GM21723 (cell line): ENCODE measurements at regions not wholly inside any gene's neighbourhood (a gene's known extent, or its start where the extent isn't known, plus 50 kb on each side); places are given as distances from the start of the nearest gene placed in this dataset.

Source experiments
- ATAC-seq: cut with Tn5 transposase; IDR thresholded peaks from one replicate; pipeline ENCODE4 v1.9.1; 2021; ENCODE audit warnings: mild to moderate bottlenecking, moderate library complexity; ENCODE audit not compliant: unreplicated experiment

GRCh38 chr1:116318897-116319296 lies 54.1 kb upstream of the ATP1A1 start:
- no peak for ATAC-seq

- no peak for ATAC-seq
Observed at GRCh38 chr1:116320874-116321273, 52.2 kb upstream of the ATP1A1 start.

- ATAC-seq = no peak
Observed at GRCh38 chr1:116321766-116322175, 51.3 kb upstream of the ATP1A1 start.

GRCh38 chr1:116322752-116323405 lies 50.2 kb upstream of the ATP1A1 start:
- ATAC-seq = no peak
